GM21381 (cell line): ENCODE measurements at regions not wholly inside any gene's neighbourhood (a gene's known extent, or its start where the extent isn't known, plus 50 kb on each side); places are given as distances from the start of the nearest gene placed in this dataset.
"Not testable (repeated sequence)": the region's sequence is repeated elsewhere in the genome, so short reads cannot be mapped to it uniquely, and the experiment has no call there.

Experiments used
- ATAC-seq: cut with Tn5 transposase; IDR thresholded peaks from one replicate; pipeline ENCODE4 v1.9.1; 2021; ENCODE audit warnings: mild to moderate bottlenecking, moderate library complexity; ENCODE audit not compliant: unreplicated experiment

- no peak for ATAC-seq
Measured at GRCh38 chr7:109402107-109402506, 832.4 kb downstream of the DNAJB9 start.

GRCh38 chr7:109407756-109408155, 838.1 kb downstream of the DNAJB9 start:
- ATAC-seq = no peak

GRCh38 chr7:109437957-109438356, 868.3 kb downstream of the DNAJB9 start:
- ATAC-seq = no peak

GRCh38 chr7:109449760-109450159, 880.1 kb downstream of the DNAJB9 start:
- ATAC-seq = no peak

GRCh38 chr7:109456116-109456515, 886.4 kb downstream of the DNAJB9 start:
- no peak for ATAC-seq

GRCh38 chr7:109460296-109460695, 890.6 kb downstream of the DNAJB9 start:
- no peak for ATAC-seq

GRCh38 chr7:109462171-109462570, 892.5 kb downstream of the DNAJB9 start:
- no peak for ATAC-seq

- not testable (repeated sequence) for ATAC-seq
Measured at GRCh38 chr7:109467729-109468128, 898.1 kb downstream of the DNAJB9 start.

- no peak for ATAC-seq
Measured at GRCh38 chr7:109473172-109473571, 903.5 kb downstream of the DNAJB9 start.

- no peak for ATAC-seq
Measured at GRCh38 chr7:109476409-109476808, 906.7 kb downstream of the DNAJB9 start.

- ATAC-seq = no peak
Measured at GRCh38 chr7:109479388-109479787, 909.7 kb downstream of the DNAJB9 start.

GRCh38 chr7:109490607-109491006, 920.9 kb downstream of the DNAJB9 start:
- ATAC-seq = not testable (repeated sequence)

- no peak for ATAC-seq
Measured at GRCh38 chr7:109497053-109497452, 927.4 kb downstream of the DNAJB9 start.

- ATAC-seq = no peak
Measured at GRCh38 chr7:109498131-109498530, 928.5 kb downstream of the DNAJB9 start.

- no peak for ATAC-seq
Measured at GRCh38 chr7:109503421-109503820, 933.7 kb downstream of the DNAJB9 start.

- no peak for ATAC-seq
Measured at GRCh38 chr7:109522585-109522984, 952.9 kb downstream of the DNAJB9 start.

- no peak for ATAC-seq
Measured at GRCh38 chr7:109527833-109528232, 958.2 kb downstream of the DNAJB9 start.

- ATAC-seq = no peak
Measured at GRCh38 chr7:109529712-109530111, 960.0 kb downstream of the DNAJB9 start.

GRCh38 chr7:109532262-109532992, 962.8 kb downstream of the DNAJB9 start:
- no peak for ATAC-seq

- no peak for ATAC-seq
Measured at GRCh38 chr7:109545686-109546085, 976.0 kb downstream of the DNAJB9 start.

- no peak for ATAC-seq
Measured at GRCh38 chr7:109549471-109550193, 980.0 kb downstream of the DNAJB9 start.

GRCh38 chr7:109552017-109552416, 982.3 kb downstream of the DNAJB9 start:
- no peak for ATAC-seq
